H9 (cell line): ENCODE measurements at regions not wholly inside any gene's neighbourhood (a gene's known extent, or its start where the extent isn't known, plus 50 kb on each side); places are given as distances from the start of the nearest gene placed in this dataset.

ENCODE experiments used
- DNase-seq: peaks from one replicate; pipeline ENCODE4 v3.0.0-alpha.2; 2017
- H2AFZ ChIP-seq: one replicate; pipeline ENCODE4 v1.6.1; 2013; ENCODE audit warnings: mild to moderate bottlenecking, low read length, control low read depth, moderate library complexity
- H2AK5ac ChIP-seq: 2 replicates; pipeline ENCODE4 v1.6.1; 2013; ENCODE audit warnings: low read length, control low read depth, mixed read lengths; ENCODE audit not compliant: insufficient read length
- H2BK120ac ChIP-seq: one replicate; pipeline ENCODE4 v1.6.1; 2013; ENCODE audit warnings: low read depth, mild to moderate bottlenecking, low read length, control low read depth, inconsistent platforms; ENCODE audit not compliant: poor library complexity, severe bottlenecking
- H2BK12ac ChIP-seq: 2 replicates; pipeline ENCODE4 v1.6.1; 2013; ENCODE audit warnings: low read length, control low read depth, mixed read lengths, low read depth; ENCODE audit not compliant: insufficient read length
- H2BK15ac ChIP-seq: 2 replicates; pipeline ENCODE4 v1.6.1; 2013; ENCODE audit warnings: low read depth, low read length, control low read depth
- H2BK20ac ChIP-seq: one replicate; pipeline ENCODE4 v1.6.1; 2013; ENCODE audit warnings: low read depth, mild to moderate bottlenecking, low read length, control low read depth, inconsistent platforms; ENCODE audit not compliant: poor library complexity, severe bottlenecking
- H2BK5ac ChIP-seq: 2 replicates; pipeline ENCODE4 v1.6.1; 2013; ENCODE audit warnings: low read length, control low read depth, mixed read lengths; ENCODE audit not compliant: insufficient read length
- H3K14ac ChIP-seq: 2 replicates; pipeline ENCODE4 v1.6.1; 2013; ENCODE audit warnings: low read length, control low read depth; ENCODE audit not compliant: insufficient read depth
- H3K18ac ChIP-seq: 2 replicates; pipeline ENCODE4 v1.6.1; 2013; ENCODE audit warnings: low read depth, mild to moderate bottlenecking, mixed read lengths, low read length, control low read depth; ENCODE audit not compliant: insufficient read length
- H3K23ac ChIP-seq: 2 replicates; pipeline ENCODE4 v1.6.1; 2013; ENCODE audit warnings: low read length, control low read depth, mixed read lengths, low read depth; ENCODE audit not compliant: insufficient read length
- H3K23me2 ChIP-seq: 2 replicates; pipeline ENCODE4 v1.6.1; 2013; ENCODE audit warnings: low read depth, mild to moderate bottlenecking, mixed read lengths, low read length, control low read depth; ENCODE audit not compliant: insufficient read length, poor library complexity, severe bottlenecking
- H3K27ac ChIP-seq: 2 replicates; pipeline ENCODE4 v1.5.1; 2013; ENCODE audit warnings: low read length, control low read depth, mixed read lengths, low read depth; ENCODE audit not compliant: insufficient read length
- H3K27me3 ChIP-seq: 2 replicates; pipeline ENCODE4 v1.6.1; 2013; ENCODE audit warnings: low read length, control low read depth, inconsistent platforms; ENCODE audit not compliant: insufficient read depth
- H3K4ac ChIP-seq: 2 replicates; pipeline ENCODE4 v1.6.1; 2013; ENCODE audit warnings: low read depth, mild to moderate bottlenecking, control low read depth, inconsistent platforms, low read length, moderate library complexity
- H3K4me1 ChIP-seq: 2 replicates; pipeline ENCODE4 v1.6.1; 2013; ENCODE audit warnings: low read length, control low read depth, inconsistent platforms; ENCODE audit not compliant: insufficient read depth
- H3K4me2 ChIP-seq: 2 replicates; pipeline ENCODE4 v1.6.1; 2013; ENCODE audit warnings: low read length, control low read depth, mixed read lengths; ENCODE audit not compliant: insufficient read length, insufficient read depth
- H3K56ac ChIP-seq: 2 replicates; pipeline ENCODE4 v1.6.1; 2013; ENCODE audit warnings: low read depth, mild to moderate bottlenecking, mixed read lengths, low read length, control low read depth; ENCODE audit not compliant: insufficient read length
- H3K79me1 ChIP-seq: 2 replicates; pipeline ENCODE4 v1.6.1; 2013; ENCODE audit warnings: low read depth, mild to moderate bottlenecking, moderate library complexity, low read length, control low read depth, inconsistent platforms; ENCODE audit not compliant: insufficient read depth, poor library complexity, severe bottlenecking
- H3K79me2 ChIP-seq: 2 replicates; pipeline ENCODE4 v1.6.1; 2013; ENCODE audit warnings: low read length, control low read depth, inconsistent platforms; ENCODE audit not compliant: insufficient read depth
- H3K9ac ChIP-seq: 2 replicates; pipeline ENCODE4 v1.6.1; 2013; ENCODE audit warnings: low read length, control low read depth, mixed read lengths; ENCODE audit not compliant: insufficient read length; ENCODE audit errors: extremely low read depth
- H3K9me3 ChIP-seq: one replicate; pipeline ENCODE4 v1.6.1; 2013; ENCODE audit warnings: low read depth, low read length, inconsistent platforms; ENCODE audit not compliant: control insufficient read depth
- H3T11ph ChIP-seq: one replicate; pipeline ENCODE4 v1.6.1; 2013; ENCODE audit warnings: mild to moderate bottlenecking, low read length, control low read depth, inconsistent platforms
- H4K20me1 ChIP-seq: one replicate; pipeline ENCODE4 v1.6.1; 2013; ENCODE audit not compliant: control insufficient read depth, insufficient read length, insufficient read depth
- H4K5ac ChIP-seq: 2 replicates; pipeline ENCODE4 v1.6.1; 2013; ENCODE audit warnings: low read depth, mild to moderate bottlenecking, mixed read lengths, low read length, control low read depth; ENCODE audit not compliant: insufficient read length
- H4K8ac ChIP-seq: replicated peaks from 2 replicates; pipeline ENCODE4 v1.6.1; 2013; ENCODE audit warnings: low read length, control low read depth, mixed read lengths, low read depth; ENCODE audit not compliant: insufficient read length
- H4K91ac ChIP-seq: 2 replicates; pipeline ENCODE4 v1.6.1; 2013; ENCODE audit warnings: low read depth, mild to moderate bottlenecking, moderate library complexity, mixed read lengths, low read length, control low read depth; ENCODE audit not compliant: insufficient read length
- H3K27ac Mint-ChIP-seq, 3 experiments: 2 replicates in 2 of 3; 3 replicates in 1 of 3; pipeline ENCODE4 v1.8.0; 2020 to 2021; ENCODE audit warnings: mixed read lengths in 3 of 3, mild to moderate bottlenecking in 1 of 3, moderate library complexity in 1 of 3
- H3K27me3 Mint-ChIP-seq: 2 replicates; pipeline ENCODE4 v1.8.0; 2021; ENCODE audit warnings: low read depth, mild to moderate bottlenecking, moderate library complexity, mixed read lengths
- H3K36me3 Mint-ChIP-seq, 3 experiments: 2 replicates in 2 of 3; 3 replicates in 1 of 3; pipeline ENCODE4 v1.8.0; 2020 to 2021; ENCODE audit warnings: low read depth in 3 of 3, mixed read lengths in 3 of 3; ENCODE audit not compliant: insufficient read depth in 1 of 3
- H3K4me1 Mint-ChIP-seq, 2 experiments: 2 replicates each; pipeline ENCODE4 v1.8.0; 2020; ENCODE audit warnings: mixed read lengths in 2 of 2
- H3K4me3 Mint-ChIP-seq, 2 experiments: 2 replicates in 1 of 2; 3 replicates in 1 of 2; pipeline ENCODE4 v1.8.0; 2020 to 2021; ENCODE audit warnings: mild to moderate bottlenecking in 2 of 2, mixed read lengths in 2 of 2, moderate library complexity in 1 of 2
- H3K9me3 Mint-ChIP-seq, 2 experiments: 2 replicates in 1 of 2; 3 replicates in 1 of 2; pipeline ENCODE4 v1.8.0; 2020; ENCODE audit warnings: mild to moderate bottlenecking in 2 of 2, mixed read lengths in 2 of 2, moderate library complexity in 1 of 2
- WGBS: extraction: QIAGEN DNeasy Blood & Tissue Kit; methylation state at CpG from one replicate; pipeline ENCODE4 v1.1.7; 2013; ENCODE audit warnings: missing lambda C conversion rate, low lambda C conversion rate, mixed read lengths; ENCODE audit not compliant: insufficient read length; ENCODE audit errors: extremely low coverage; 5-methylcytosine and 5-hydroxymethylcytosine counted together
- TF ChIP-seq, protein P1 (sequence below): fragments of 200-600 bp; sonication (generic); conservative IDR thresholded peaks from 3 replicates; pipeline ENCODE4 v1.8.0; 2021; ENCODE audit warnings: antibody characterized with exemption, mild to moderate bottlenecking

DNA sequence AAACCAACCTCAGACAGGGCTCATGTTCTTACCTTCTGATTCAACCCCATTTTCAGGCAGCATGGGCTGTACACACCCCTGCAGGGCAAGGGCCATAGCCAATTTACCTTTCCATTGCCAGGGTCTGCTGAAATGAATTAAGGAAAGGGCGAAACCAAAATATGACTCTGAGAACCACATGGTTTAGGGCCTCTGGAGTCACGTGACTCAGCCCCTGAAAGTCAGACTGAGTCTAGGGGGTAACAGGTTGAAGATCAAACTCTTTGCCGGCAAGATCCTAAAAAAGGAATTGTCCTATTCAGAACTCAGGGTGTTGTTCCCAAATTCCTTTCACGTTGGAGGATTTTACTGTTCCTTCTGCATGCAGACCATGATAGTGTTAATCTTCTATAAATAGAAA is 118.9 kb downstream of the RAB11FIP2 start:
- H3K27ac ChIP-seq: no peak overlapping the region
- H2BK12ac ChIP-seq: no peak overlapping the region
- no peaks in the 10 kb centered on the region for H3K27me3 Mint-ChIP-seq
- no peak overlapping the region for H4K5ac ChIP-seq
- no peak overlapping the region for H2AFZ ChIP-seq
- H3K9me3 Mint-ChIP-seq: peaks cover 8 to 10% of the 10 kb centered on the region in 2 experiments; a peak in 3 of 5 replicates
- DNase-seq: no peak
- H4K8ac ChIP-seq: no peak overlapping the region
- H2BK120ac ChIP-seq: no peak overlapping the region
- no peaks in the 10 kb centered on the region for H3K79me1 ChIP-seq
- no peak overlapping the region for H3K9ac ChIP-seq
- no peak overlapping the region for H4K91ac ChIP-seq
- H2BK15ac ChIP-seq: no peak overlapping the region
- no peak overlapping the region for H2BK5ac ChIP-seq
- TF ChIP-seq, protein P1, sequence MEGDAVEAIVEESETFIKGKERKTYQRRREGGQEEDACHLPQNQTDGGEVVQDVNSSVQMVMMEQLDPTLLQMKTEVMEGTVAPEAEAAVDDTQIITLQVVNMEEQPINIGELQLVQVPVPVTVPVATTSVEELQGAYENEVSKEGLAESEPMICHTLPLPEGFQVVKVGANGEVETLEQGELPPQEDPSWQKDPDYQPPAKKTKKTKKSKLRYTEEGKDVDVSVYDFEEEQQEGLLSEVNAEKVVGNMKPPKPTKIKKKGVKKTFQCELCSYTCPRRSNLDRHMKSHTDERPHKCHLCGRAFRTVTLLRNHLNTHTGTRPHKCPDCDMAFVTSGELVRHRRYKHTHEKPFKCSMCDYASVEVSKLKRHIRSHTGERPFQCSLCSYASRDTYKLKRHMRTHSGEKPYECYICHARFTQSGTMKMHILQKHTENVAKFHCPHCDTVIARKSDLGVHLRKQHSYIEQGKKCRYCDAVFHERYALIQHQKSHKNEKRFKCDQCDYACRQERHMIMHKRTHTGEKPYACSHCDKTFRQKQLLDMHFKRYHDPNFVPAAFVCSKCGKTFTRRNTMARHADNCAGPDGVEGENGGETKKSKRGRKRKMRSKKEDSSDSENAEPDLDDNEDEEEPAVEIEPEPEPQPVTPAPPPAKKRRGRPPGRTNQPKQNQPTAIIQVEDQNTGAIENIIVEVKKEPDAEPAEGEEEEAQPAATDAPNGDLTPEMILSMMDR: no peak
- no peak overlapping the region for H3T11ph ChIP-seq
- no peak overlapping the region for H2BK20ac ChIP-seq
- no CpG with 5 or more reads among the region's 4 CpGs for WGBS
- H3K9me3 ChIP-seq: no peaks in the 10 kb centered on the region
- H3K56ac ChIP-seq: no peak overlapping the region
- peaks cover 0 to 4% (median 0%) of the 10 kb centered on the region in 3 experiments; a peak in 3 of 7 replicates for H3K36me3 Mint-ChIP-seq
- no peak overlapping the region for H2AK5ac ChIP-seq
- H3K23ac ChIP-seq: no peak overlapping the region
- no peak overlapping the region; a peak in 1 of 7 replicates for H3K27ac Mint-ChIP-seq
- H4K20me1 ChIP-seq: peaks cover 3% of the 10 kb centered on the region
- peaks cover 2% of the 10 kb centered on the region; the same call in 1 of the 2 replicates for H3K4me1 ChIP-seq
- no peaks in the 10 kb centered on the region for H3K79me2 ChIP-seq
- no peak overlapping the region for H3K4me2 ChIP-seq
- H3K4ac ChIP-seq: no peak overlapping the region
- H3K27me3 ChIP-seq: no peaks in the 10 kb centered on the region
- H3K23me2 ChIP-seq: no peaks in the 10 kb centered on the region
- no peak overlapping the region for H3K4me3 Mint-ChIP-seq
- peaks cover 23 to 27% of the 10 kb centered on the region in 2 experiments for H3K4me1 Mint-ChIP-seq
- H3K18ac ChIP-seq: no peak overlapping the region
- no peak overlapping the region for H3K14ac ChIP-seq
